Natural killer cell treated with Interleukin-12 subunit alpha and Interleukin-12 subunit beta and Interleukin-15 and Interleukin-18, amount 100 ng/mL, for 72 hours (primary cell): ENCODE measurements at regions not wholly inside any gene's neighbourhood (a gene's known extent, or its start where the extent isn't known, plus 50 kb on each side); places are given as distances from the start of the nearest gene placed in this dataset.

ENCODE experiments used
- ATAC-seq, 2 donors: fragments of 150-1000 bp; cut with Tn5 transposase in 1 of 2; sonication (Bioruptor Pico), chemical (Tn5 transposase) in 1 of 2; 2 replicates each; pipeline ENCODE4 v1.10.0; 2021
- DNase-seq: peaks from one replicate; pipeline ENCODE4 v3.0.0; 2022; ENCODE audit warnings: low spot score
- H3K27ac Mint-ChIP-seq, 2 donors: 1 replicate in 1 of 2; 2 replicates in 1 of 2; pipeline ENCODE4 v1.8.0; 2022; ENCODE audit warnings: mixed read lengths in 2 of 2, mild to moderate bottlenecking in 1 of 2, moderate library complexity in 1 of 2
- H3K27me3 Mint-ChIP-seq, 2 donors: 1 replicate in 1 of 2; 2 replicates in 1 of 2; pipeline ENCODE4 v1.8.0; 2022; ENCODE audit warnings: mixed read lengths in 2 of 2
- H3K36me3 Mint-ChIP-seq: one replicate; pipeline ENCODE4 v1.8.0; 2022; ENCODE audit warnings: mixed read lengths
- H3K4me1 Mint-ChIP-seq, 2 donors: 1 replicate in 1 of 2; 2 replicates in 1 of 2; pipeline ENCODE4 v1.8.0; 2022; ENCODE audit warnings: low read depth in 2 of 2, mixed read lengths in 2 of 2, mild to moderate bottlenecking in 1 of 2
- H3K4me3 Mint-ChIP-seq: one replicate; pipeline ENCODE4 v1.8.0; 2022; ENCODE audit warnings: mixed read lengths
- H3K9me3 Mint-ChIP-seq: 2 replicates; pipeline ENCODE4 v1.8.0; 2022; ENCODE audit warnings: mixed read lengths

DNA sequence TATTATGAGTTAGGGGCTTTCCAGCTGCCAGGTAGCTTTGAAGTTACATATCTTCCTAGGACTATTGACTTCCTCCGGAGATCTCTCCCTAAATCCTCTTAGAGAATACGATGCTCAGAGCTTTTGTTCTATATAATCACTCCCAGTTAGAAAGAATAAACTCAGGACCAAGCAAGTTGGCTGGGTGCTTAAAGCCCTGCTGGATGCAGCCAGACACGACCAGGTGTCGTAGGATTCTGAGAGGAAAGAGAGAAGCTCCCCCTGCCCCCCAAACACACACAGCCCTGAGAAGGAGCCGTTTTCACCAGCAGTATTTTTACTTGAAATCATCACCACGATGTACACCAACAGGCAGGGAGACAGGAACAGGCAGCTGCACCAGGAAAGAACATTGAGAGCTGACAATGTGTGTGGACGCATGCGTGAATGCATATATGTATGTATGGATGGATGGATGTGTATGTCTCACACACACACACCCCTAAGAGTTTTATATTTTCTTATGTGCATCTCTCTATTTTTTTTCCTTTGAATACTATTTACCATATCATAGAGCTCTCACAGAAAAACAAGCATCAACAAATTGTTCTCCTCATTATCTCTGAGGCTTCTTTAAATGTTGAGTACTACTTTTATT lies 382.6 kb downstream of the EPHA4 start:
- no peaks in the 10 kb centered on the region for H3K9me3 Mint-ChIP-seq
- H3K27ac Mint-ChIP-seq = no peak overlapping the region
- peaks cover 12 to 14% of the 10 kb centered on the region in 2 donors for H3K27me3 Mint-ChIP-seq
- ATAC-seq = no peak
- no peak for DNase-seq
- no peak overlapping the region for H3K4me3 Mint-ChIP-seq
- no peaks in the 10 kb centered on the region for H3K4me1 Mint-ChIP-seq
- no peaks in the 10 kb centered on the region for H3K36me3 Mint-ChIP-seq

GRCh38 chr2:221195829-221196228 lies 376.3 kb downstream of the EPHA4 start:
- no peak for ATAC-seq
- peaks cover 10 to 14% of the 10 kb centered on the region in 2 donors for H3K27me3 Mint-ChIP-seq
- H3K9me3 Mint-ChIP-seq = no peaks in the 10 kb centered on the region
- no peaks in the 10 kb centered on the region for H3K36me3 Mint-ChIP-seq
- H3K27ac Mint-ChIP-seq = no peak overlapping the region
- no peak for DNase-seq
- no peak overlapping the region for H3K4me3 Mint-ChIP-seq
- H3K4me1 Mint-ChIP-seq = no peaks in the 10 kb centered on the region

GRCh38 chr2:221197225-221197856 lies 374.8 kb downstream of the EPHA4 start:
- Mint-ChIP-seq H3K9me3 (no peaks in the 10 kb centered on the region), H3K36me3 (no peaks in the 10 kb centered on the region), H3K4me3 (no peak overlapping the region), H3K4me1 (no peaks in the 10 kb centered on the region), H3K27me3 (peaks cover 6 to 14% of the 10 kb centered on the region in 2 donors), H3K27ac (no peak overlapping the region)
- no peak for DNase-seq
- ATAC-seq = no peak

GRCh38 chr2:221198309-221198708 lies 373.8 kb downstream of the EPHA4 start:
- DNase-seq (no peak), ATAC-seq (no peak)
- Mint-ChIP-seq H3K4me3 (no peak overlapping the region), H3K27ac (no peak overlapping the region), H3K27me3 (peaks cover 3 to 10% of the 10 kb centered on the region in 2 donors), H3K36me3 (no peaks in the 10 kb centered on the region), H3K4me1 (no peaks in the 10 kb centered on the region), H3K9me3 (no peaks in the 10 kb centered on the region)

- Mint-ChIP-seq H3K36me3 (no peaks in the 10 kb centered on the region), H3K9me3 (no peaks in the 10 kb centered on the region), H3K27ac (no peak overlapping the region), H3K27me3 (peaks cover 9 to 10% of the 10 kb centered on the region in 2 donors), H3K4me3 (no peak overlapping the region), H3K4me1 (no peaks in the 10 kb centered on the region)
- ATAC-seq (no peak), DNase-seq (no peak)
Measured at GRCh38 chr2:221200184-221200839, 371.8 kb downstream of the EPHA4 start.

DNA sequence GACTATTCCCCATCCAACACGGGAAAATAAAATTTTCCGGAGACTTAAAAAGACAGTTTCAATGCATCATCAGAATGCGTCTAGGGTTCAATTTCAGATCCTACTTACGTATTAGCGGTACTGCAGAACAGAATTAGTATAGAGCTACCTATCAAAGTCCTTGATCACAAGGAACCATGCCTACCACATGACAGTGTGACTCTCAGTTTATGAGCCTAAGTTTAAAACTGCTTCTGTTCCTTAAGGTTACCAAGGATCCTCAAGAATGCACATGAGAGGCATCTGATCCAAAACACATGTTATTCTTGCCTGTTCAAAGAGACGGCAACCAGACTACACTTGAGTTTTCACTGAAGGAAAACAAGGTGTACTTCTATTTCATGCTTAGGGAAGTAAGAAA lies 369.7 kb downstream of the EPHA4 start:
- no peak for ATAC-seq

GRCh38 chr2:221203125-221203524 lies 369.0 kb downstream of the EPHA4 start:
- no peaks in the 10 kb centered on the region for H3K36me3 Mint-ChIP-seq
- no peaks in the 10 kb centered on the region for H3K4me1 Mint-ChIP-seq
- H3K27me3 Mint-ChIP-seq = peaks cover 10 to 13% of the 10 kb centered on the region in 2 donors
- no peak for DNase-seq
- no peak overlapping the region for H3K27ac Mint-ChIP-seq
- ATAC-seq = no peak
- H3K9me3 Mint-ChIP-seq = no peaks in the 10 kb centered on the region
- no peak overlapping the region for H3K4me3 Mint-ChIP-seq

More for the DNA sequence above, 369.7 kb downstream of the EPHA4 start:
- Mint-ChIP-seq H3K27me3 (peaks cover 10 to 12% of the 10 kb centered on the region in 2 donors), H3K36me3 (no peaks in the 10 kb centered on the region), H3K4me1 (no peaks in the 10 kb centered on the region), H3K27ac (no peak overlapping the region), H3K9me3 (no peaks in the 10 kb centered on the region), H3K4me3 (no peak overlapping the region)
- DNase-seq = no peak

GRCh38 chr2:221203856-221204255 lies 368.2 kb downstream of the EPHA4 start:
- H3K27ac Mint-ChIP-seq = no peak overlapping the region
- no peak overlapping the region for H3K4me3 Mint-ChIP-seq
- ATAC-seq (no peak), DNase-seq (no peak)
- no peaks in the 10 kb centered on the region for H3K36me3 Mint-ChIP-seq
- H3K27me3 Mint-ChIP-seq = peaks cover 10 to 21% of the 10 kb centered on the region in 2 donors
- no peaks in the 10 kb centered on the region for H3K9me3 Mint-ChIP-seq
- no peaks in the 10 kb centered on the region for H3K4me1 Mint-ChIP-seq

GRCh38 chr2:221204699-221205098 lies 367.4 kb downstream of the EPHA4 start:
- H3K4me1 Mint-ChIP-seq = no peaks in the 10 kb centered on the region
- H3K27ac Mint-ChIP-seq = no peak overlapping the region
- no peak overlapping the region for H3K4me3 Mint-ChIP-seq
- peaks cover 12 to 22% of the 10 kb centered on the region in 2 donors for H3K27me3 Mint-ChIP-seq
- no peak for ATAC-seq
- H3K36me3 Mint-ChIP-seq = no peaks in the 10 kb centered on the region
- H3K9me3 Mint-ChIP-seq = no peaks in the 10 kb centered on the region
- DNase-seq = no peak

GRCh38 chr2:221205103-221205673 lies 366.9 kb downstream of the EPHA4 start:
- ATAC-seq (no peak), DNase-seq (no peak)
- Mint-ChIP-seq H3K27me3 (peaks cover 12 to 26% of the 10 kb centered on the region in 2 donors), H3K4me3 (no peak overlapping the region), H3K4me1 (no peaks in the 10 kb centered on the region), H3K27ac (no peak overlapping the region), H3K9me3 (no peaks in the 10 kb centered on the region), H3K36me3 (no peaks in the 10 kb centered on the region)

GRCh38 chr2:221210686-221211085 lies 361.4 kb downstream of the EPHA4 start:
- Mint-ChIP-seq H3K4me3 (no peak overlapping the region), H3K36me3 (no peaks in the 10 kb centered on the region), H3K27ac (no peak overlapping the region), H3K4me1 (no peaks in the 10 kb centered on the region), H3K9me3 (no peaks in the 10 kb centered on the region), H3K27me3 (peaks cover 5 to 18% of the 10 kb centered on the region in 2 donors)
- ATAC-seq (no peak), DNase-seq (no peak)

- Mint-ChIP-seq H3K36me3 (no peaks in the 10 kb centered on the region), H3K27ac (no peak overlapping the region), H3K27me3 (peaks cover 2 to 25% of the 10 kb centered on the region in 2 donors), H3K4me3 (no peak overlapping the region), H3K9me3 (no peaks in the 10 kb centered on the region), H3K4me1 (no peaks in the 10 kb centered on the region)
- DNase-seq (no peak), ATAC-seq (no peak)
Measured at GRCh38 chr2:221211653-221212052, 360.5 kb downstream of the EPHA4 start.

- DNase-seq (no peak), ATAC-seq (no peak)
- Mint-ChIP-seq H3K27ac (no peak overlapping the region), H3K4me3 (no peak overlapping the region), H3K36me3 (no peaks in the 10 kb centered on the region), H3K9me3 (no peaks in the 10 kb centered on the region), H3K27me3 (peaks cover 4 to 28% of the 10 kb centered on the region in 2 donors), H3K4me1 (no peaks in the 10 kb centered on the region)
Measured at GRCh38 chr2:221212105-221212504, 360.0 kb downstream of the EPHA4 start.

DNA sequence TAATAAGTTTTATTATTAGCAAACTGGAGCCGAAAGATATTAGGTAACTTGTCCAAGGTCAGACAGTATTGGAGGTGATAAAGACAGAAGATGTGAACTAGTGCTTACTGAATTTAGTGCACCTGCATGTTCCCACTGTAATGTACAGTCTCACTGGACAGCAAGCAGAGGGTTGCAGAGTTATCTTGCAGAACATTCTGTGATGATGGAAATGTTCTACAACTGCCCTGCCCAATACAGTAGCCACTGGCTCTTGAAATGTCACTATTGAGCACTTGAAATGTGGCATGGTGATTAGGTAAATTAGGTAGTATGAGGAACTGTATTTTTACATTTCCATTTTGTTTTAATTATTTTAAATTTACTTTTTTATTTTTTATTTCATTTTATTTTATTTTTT lies 356.6 kb downstream of the EPHA4 start:
- H3K36me3 Mint-ChIP-seq = no peaks in the 10 kb centered on the region
- H3K27ac Mint-ChIP-seq = no peak overlapping the region
- DNase-seq (no peak), ATAC-seq (no peak)
- H3K4me3 Mint-ChIP-seq = no peak overlapping the region
- no peaks in the 10 kb centered on the region for H3K9me3 Mint-ChIP-seq
- peaks cover 7 to 10% of the 10 kb centered on the region in 2 donors for H3K27me3 Mint-ChIP-seq
- no peaks in the 10 kb centered on the region for H3K4me1 Mint-ChIP-seq
